GM18868 (cell line): ENCODE measurements at regions not wholly inside any gene's neighbourhood (a gene's known extent, or its start where the extent isn't known, plus 50 kb on each side); places are given as distances from the start of the nearest gene placed in this dataset.
A peak's percentile ranks its signal among the peaks of the same experiment; 100 is the strongest.

Experiments used
- ATAC-seq: cut with Tn5 transposase; IDR thresholded peaks from one replicate; pipeline ENCODE4 v1.9.1; 2021; ENCODE audit warnings: mild to moderate bottlenecking, moderate library complexity; ENCODE audit not compliant: unreplicated experiment

GRCh38 chr3:96705895-96706294 lies 108.5 kb upstream of the EPHA6 start:
- no peak for ATAC-seq

- no peak for ATAC-seq
These were observed 107.9 kb upstream of the EPHA6 start for GRCh38 chr3:96706509-96706908.

GRCh38 chr3:96711816-96712215 lies 102.6 kb upstream of the EPHA6 start:
- ATAC-seq, result no peak

GRCh38 chr3:96712792-96713191 lies 101.6 kb upstream of the EPHA6 start:
- ATAC-seq, result no peak

- ATAC-seq, result peak; percentile 62
These were observed 94.5 kb upstream of the EPHA6 start for GRCh38 chr3:96719921-96720320.

- ATAC-seq, result no peak
These were observed 83.4 kb upstream of the EPHA6 start for GRCh38 chr3:96731031-96731430.

GRCh38 chr3:96734273-96735009 lies 80.0 kb upstream of the EPHA6 start:
- ATAC-seq, result no peak

- ATAC-seq, result no peak
These were observed 66.3 kb upstream of the EPHA6 start for GRCh38 chr3:96748139-96748538.

- no peak for ATAC-seq
These were observed 64.2 kb upstream of the EPHA6 start for GRCh38 chr3:96750094-96750767.

- ATAC-seq, result no peak
These were observed 61.3 kb upstream of the EPHA6 start for GRCh38 chr3:96753124-96753523.

- ATAC-seq, result no peak
These were observed 60.3 kb upstream of the EPHA6 start for GRCh38 chr3:96754128-96754527.

GRCh38 chr3:96755519-96755918 lies 58.9 kb upstream of the EPHA6 start:
- no peak for ATAC-seq

GRCh38 chr3:96756516-96756915 lies 57.9 kb upstream of the EPHA6 start:
- ATAC-seq, result no peak

- ATAC-seq, result no peak
These were observed 53.4 kb upstream of the EPHA6 start for GRCh38 chr3:96760956-96761355.
